GM18520 (cell line): ENCODE measurements at regions not wholly inside any gene's neighbourhood (a gene's known extent, or its start where the extent isn't known, plus 50 kb on each side); places are given as distances from the start of the nearest gene placed in this dataset.
A peak's percentile ranks its signal among the peaks of the same experiment; 100 is the strongest.
"Not testable (repeated sequence)": the region's sequence is repeated elsewhere in the genome, so short reads cannot be mapped to it uniquely, and the experiment has no call there.

Experiments used
- ATAC-seq: cut with Tn5 transposase; IDR thresholded peaks from one replicate; pipeline ENCODE4 v1.9.1; 2021; ENCODE audit not compliant: unreplicated experiment

- not testable (repeated sequence) for ATAC-seq
Observed at GRCh38 chr17:27365329-27365945, 71.5 kb downstream of the WSB1 start.

DNA sequence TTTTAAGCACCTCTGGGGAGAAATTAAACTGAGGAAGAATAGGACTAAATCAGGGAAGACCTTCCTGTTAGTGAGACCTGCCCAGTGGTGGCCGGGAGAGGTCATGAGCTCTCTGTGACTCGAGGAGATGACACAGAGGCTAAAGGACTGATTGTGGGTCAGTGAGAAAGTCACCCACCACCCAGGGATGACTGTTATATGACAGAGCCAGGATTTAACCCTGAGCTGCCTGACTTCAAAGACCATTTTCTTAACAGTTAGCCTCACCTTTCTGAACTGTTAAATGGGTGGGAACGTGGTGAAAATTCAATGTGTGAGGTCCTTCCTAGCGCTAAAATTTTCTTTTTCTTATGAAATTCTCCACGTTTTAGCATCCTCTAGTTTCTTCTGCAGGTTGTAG lies 72.5 kb downstream of the WSB1 start:
- ATAC-seq = no peak

DNA sequence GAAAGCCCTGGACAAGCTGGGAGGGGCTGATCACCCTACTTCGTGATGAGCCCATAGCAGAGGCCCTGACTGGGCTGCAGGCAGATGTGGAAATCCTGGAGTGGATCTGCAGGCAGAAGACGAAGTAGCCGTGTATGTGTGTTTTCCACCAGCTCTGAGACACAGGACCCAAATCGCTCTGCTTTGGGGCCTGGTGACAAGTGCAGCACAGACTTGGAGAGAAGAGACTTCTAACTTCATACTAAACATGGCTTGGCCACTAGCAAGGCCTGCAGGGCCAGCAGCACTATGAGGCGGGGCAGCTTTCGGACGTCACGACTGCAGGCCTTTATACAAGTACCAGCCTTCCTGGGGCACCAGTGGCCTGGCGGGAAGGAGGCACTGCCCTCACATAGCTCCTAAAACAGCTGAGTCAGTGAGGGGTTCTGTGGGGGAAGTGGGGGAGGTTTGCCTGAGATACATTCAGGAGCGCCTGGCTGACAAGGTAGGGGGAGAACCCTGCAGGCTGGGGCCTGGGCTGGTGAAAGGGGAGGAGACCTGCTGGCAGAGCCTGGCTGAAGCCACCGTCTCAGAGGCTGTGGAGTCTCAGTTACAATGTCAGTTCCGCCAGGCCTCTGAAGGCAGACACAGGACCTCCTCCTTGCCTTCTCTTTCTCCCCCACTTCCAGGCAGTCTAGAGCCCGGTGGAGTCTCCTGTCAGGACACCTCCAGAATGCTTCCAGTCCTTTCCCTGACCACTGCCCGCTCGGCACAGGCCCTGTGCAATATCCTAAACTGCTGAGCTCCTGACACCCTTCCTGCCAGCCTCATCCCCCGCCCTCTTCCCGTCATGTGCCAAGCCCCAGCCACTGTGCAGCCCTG lies 73.4 kb downstream of the WSB1 start:
- no peak for ATAC-seq

GRCh38 chr17:27368151-27368795 lies 74.4 kb downstream of the WSB1 start:
- ATAC-seq = no peak

DNA sequence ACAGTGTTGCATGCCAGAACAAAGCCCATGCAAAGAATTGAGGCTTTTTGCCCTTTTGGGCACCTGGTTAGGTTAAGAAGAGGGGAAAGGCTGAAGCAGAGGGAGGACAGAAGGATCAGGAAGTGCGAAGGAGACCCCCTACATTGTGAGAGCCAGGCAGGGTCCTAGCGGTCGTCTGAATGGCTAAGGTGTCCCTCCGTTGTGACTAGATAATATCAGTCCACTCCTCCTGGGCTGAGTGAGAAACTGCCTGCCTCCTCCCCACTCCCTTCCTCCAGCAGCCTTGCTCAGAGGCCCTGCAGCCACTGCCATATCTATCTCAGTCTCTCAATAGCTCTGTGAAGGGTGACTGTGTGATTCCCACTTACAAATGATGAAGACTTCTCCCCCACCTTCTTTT lies 75.1 kb downstream of the WSB1 start:
- ATAC-seq = no peak

DNA sequence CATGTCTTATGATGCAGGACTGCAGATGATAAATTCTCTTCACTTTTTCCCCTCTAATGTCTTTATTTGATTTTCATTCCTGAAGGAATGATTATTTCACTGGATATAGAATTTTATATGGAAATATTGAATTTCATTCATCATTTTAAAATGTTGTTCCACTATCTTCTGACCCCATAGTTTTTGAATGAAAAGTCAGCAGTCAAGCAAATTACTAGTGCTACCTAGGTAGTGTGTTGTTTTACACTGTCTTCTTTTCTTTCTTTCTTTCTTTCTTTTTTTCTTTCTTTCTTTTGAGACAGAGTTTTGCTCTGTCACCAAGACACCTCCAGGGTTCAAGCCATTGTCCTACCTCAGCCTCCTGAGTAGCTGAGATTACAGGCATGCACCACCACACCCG lies 76.9 kb downstream of the WSB1 start:
- no peak for ATAC-seq

- not testable (repeated sequence) for ATAC-seq
Observed at GRCh38 chr17:27373695-27374094, 79.8 kb downstream of the WSB1 start.

GRCh38 chr17:27376637-27377547 lies 79.4 kb upstream of the KSR1 start:
- no peak for ATAC-seq

- ATAC-seq = no peak
Observed at GRCh38 chr17:27378482-27379175, 77.6 kb upstream of the KSR1 start.

- ATAC-seq = no peak
Observed at GRCh38 chr17:27379888-27380533, 76.2 kb upstream of the KSR1 start.

DNA sequence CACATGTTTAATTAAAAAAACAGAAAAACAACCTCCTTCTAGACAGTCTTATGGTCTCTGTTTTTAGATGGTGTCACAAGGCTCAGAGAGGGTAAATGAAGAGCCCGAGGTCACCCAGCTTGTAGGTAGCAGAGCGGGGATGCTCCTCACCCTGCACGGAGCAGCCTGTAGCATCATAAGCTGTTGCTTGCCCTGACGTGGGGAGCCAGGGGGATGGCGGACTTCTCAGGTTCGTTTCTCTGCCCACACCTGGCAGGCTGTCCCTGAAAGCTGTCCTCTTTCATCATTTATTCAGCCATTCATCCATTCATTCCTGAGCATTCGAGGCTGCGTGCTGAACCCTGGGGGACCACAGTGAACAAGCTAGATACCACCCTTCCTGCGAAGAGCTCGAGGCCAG lies 75.7 kb upstream of the KSR1 start:
- ATAC-seq = no peak

- ATAC-seq = peak; percentile 50
Observed at GRCh38 chr17:27381007-27381501, 75.2 kb upstream of the KSR1 start.

- no peak for ATAC-seq
Observed at GRCh38 chr17:27382025-27382424, 74.2 kb upstream of the KSR1 start.

DNA sequence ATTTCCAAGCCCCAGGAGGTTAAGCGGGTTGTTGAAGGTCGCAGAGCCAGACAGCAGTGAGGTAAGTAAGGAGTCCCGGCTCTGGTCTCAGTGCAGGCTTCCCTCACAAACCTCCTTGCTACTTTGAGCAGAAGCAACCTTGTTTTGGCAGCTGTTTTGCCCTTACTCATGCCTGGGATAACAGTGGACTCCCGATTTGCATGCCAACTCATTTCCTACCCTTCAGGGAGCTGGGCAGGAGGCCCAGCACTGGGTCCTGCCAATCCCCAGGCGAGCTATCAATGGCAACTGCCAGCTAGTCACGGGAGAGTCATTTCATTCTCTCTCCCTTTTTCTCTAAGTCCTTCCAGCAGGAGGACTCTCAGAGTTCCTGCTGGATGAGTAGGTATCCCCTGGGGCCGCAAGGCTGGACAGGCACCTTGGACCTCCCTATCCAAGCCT lies 72.0 kb upstream of the KSR1 start:
- ATAC-seq = peak; percentile 45

GRCh38 chr17:27384726-27385125 lies 71.5 kb upstream of the KSR1 start:
- ATAC-seq = no peak

DNA sequence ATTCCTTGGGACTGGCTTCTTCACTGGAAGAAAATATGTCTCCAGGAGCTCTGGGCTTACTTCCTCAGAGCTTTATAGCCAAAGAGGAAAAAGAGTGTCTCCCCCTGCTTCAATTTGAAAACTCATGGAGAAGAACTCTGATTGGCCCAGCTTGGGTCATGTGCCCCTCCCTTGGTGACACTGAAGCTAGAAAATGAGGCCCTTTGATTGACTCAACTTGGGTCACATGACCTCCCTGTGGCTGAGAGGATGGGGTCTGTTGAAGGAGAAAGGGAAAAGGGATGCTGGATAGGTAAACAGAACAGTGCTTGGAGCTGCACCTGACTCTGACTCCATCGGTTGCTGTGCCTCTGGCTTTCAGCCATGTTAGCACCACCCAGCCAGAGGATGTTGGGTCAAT lies 70.6 kb upstream of the KSR1 start:
- ATAC-seq = no peak

- no peak for ATAC-seq
Observed at GRCh38 chr17:27386206-27387075, 69.8 kb upstream of the KSR1 start.

DNA sequence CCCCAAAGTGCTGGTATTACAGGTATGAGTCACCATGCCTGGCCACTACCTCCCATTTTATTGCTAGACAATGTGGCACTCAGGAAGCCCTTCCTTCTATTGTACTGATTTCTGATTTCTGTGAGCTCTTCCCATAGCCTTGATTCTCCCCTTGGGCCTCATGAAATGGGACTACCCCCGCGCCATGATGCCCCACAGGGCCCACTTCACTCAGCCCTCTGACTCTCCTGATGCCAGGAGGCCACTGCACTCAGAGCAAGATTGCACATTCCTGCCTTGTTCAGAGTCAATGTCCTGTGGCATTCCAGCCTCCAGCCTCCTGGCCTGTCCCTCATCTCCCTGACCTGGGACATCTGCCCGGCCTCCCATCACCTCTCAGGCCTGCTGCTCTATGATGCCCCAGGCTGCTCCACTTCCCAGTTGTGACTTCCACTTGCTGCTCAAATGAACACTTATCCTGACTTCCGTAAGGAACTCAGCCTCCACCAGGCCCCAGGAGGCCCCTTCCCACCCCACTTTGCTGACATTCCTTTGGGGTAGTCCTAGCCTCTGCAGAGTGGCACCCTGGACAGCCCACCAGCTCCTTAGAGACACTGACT lies 66.6 kb upstream of the KSR1 start:
- no peak for ATAC-seq
